ENCODE measurements at regions not wholly inside any gene's neighbourhood (a gene's known extent, or its start where the extent isn't known, plus 50 kb on each side); places are given as distances from the start of the nearest gene placed in this dataset.

GRCh38 chr17:74094651-74095050 is 108.8 kb upstream of the RPL38 start:
- peaks cover 22% of the 10 kb centered on the region for H3K27me3 ChIP-seq (ENCODE audit: control insufficient read depth, insufficient read depth, low read length)
- H3K27ac ChIP-seq (ENCODE audit: low read length), result no peak overlapping the region
- no peak for DNase-seq (ENCODE audit: low read depth, low spot score)
- ChIA-PET POLR2A (no interaction called here), CTCF (no interaction called here)
- H3K9me3 ChIP-seq (ENCODE audit: control insufficient read depth, insufficient read depth, low read depth, low read length), result no peaks in the 10 kb centered on the region
- intact Hi-C loops (cut with micrococcal nuclease; ENCODE audit: unreplicated experiment), result loop anchor here (5.0 kb wide), 1 partner anchor 83 kb away; no protein-coding TSS in a partner anchor
- H3K36me3 ChIP-seq (ENCODE audit: control insufficient read depth, insufficient read depth, low read length), result no peaks in the 10 kb centered on the region
- BruUV-seq (replicated peaks), result no TSS peak
- in situ Hi-C loops (cut with HindIII; ENCODE audit: low pct_unique_long_range_greater_than_20kb, low sequenced_read_pairs), result no loop called here
- TF ChIP-seq CTCF (IDR thresholded peaks at IDR 0.05), result no peak
- TF ChIP-seq TCF7L2 (IDR thresholded peaks at IDR 0.05; ENCODE audit: low read depth, low read length), result no peak
- TF ChIP-seq SIN3A (IDR thresholded peaks at IDR 0.05; ENCODE audit: borderline replicate concordance, insufficient read depth, low read depth, low read length), result no peak
- H3K4me3 ChIP-seq (ENCODE audit: low read depth in 2 of 2, low read length in 2 of 2), result no peak overlapping the region
- no peaks in the 10 kb centered on the region for H3K4me1 ChIP-seq (ENCODE audit: control insufficient read depth, insufficient read depth, low read length)
- no peak for ATAC-seq

DNA sequence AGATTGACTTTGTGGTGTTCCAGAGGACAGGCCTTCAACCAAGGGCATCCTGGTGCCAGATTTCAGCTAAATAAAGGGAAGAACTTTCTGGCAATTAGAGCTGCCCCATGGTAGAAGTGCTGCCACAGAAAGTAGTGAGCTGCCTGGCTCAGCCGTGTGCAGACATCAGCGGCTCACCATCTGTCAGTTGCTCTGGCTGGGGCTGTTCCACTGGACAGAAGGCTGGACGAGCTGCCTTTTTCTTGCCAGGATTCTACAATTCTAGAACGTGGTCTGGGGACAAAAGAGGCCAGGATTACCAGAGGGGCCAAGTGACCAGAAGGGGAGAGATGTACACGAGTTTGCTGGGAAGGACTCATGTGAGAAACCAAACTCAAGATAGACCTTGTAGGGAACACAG is 107.0 kb upstream of the RPL38 start:
- H3K4me1 ChIP-seq (ENCODE audit: control insufficient read depth, insufficient read depth, low read length), result no peaks in the 10 kb centered on the region
- no peaks in the 10 kb centered on the region for H3K36me3 ChIP-seq (ENCODE audit: control insufficient read depth, insufficient read depth, low read length)
- H3K27ac ChIP-seq (ENCODE audit: low read length), result no peak overlapping the region
- H3K9me3 ChIP-seq (ENCODE audit: control insufficient read depth, insufficient read depth, low read depth, low read length), result no peaks in the 10 kb centered on the region
- CTCF ChIA-PET, result no interaction called here
- DNase-seq (ENCODE audit: low read depth, low spot score) (no peak), ATAC-seq (no peak)
- BruUV-seq (replicated peaks), result no TSS peak
- in situ Hi-C loops (cut with HindIII; ENCODE audit: low pct_unique_long_range_greater_than_20kb, low sequenced_read_pairs), result no loop called here
- H3K4me3 ChIP-seq (ENCODE audit: low read depth in 2 of 2, low read length in 2 of 2), result no peak overlapping the region
- intact Hi-C loops (cut with micrococcal nuclease; ENCODE audit: unreplicated experiment), result no loop called here
- POLR2A ChIA-PET, result no interaction called here
- TF ChIP-seq POLR2AphosphoS5 (IDR thresholded peaks at IDR 0.05; ENCODE audit: low read depth, low read length) (no peak), SIN3A (IDR thresholded peaks at IDR 0.05; ENCODE audit: borderline replicate concordance, insufficient read depth, low read depth, low read length) (no peak), CTCF (IDR thresholded peaks at IDR 0.05) (no peak), TCF7L2 (IDR thresholded peaks at IDR 0.05; ENCODE audit: low read depth, low read length) (no peak), REST (IDR thresholded peaks at IDR 0.05; ENCODE audit: insufficient read depth in 1 of 2, low read depth in 2 of 2, low read length in 1 of 2) (no peak)
- peaks cover 23% of the 10 kb centered on the region for H3K27me3 ChIP-seq (ENCODE audit: control insufficient read depth, insufficient read depth, low read length)

All from Panc1 (cell line).